ENCODE measurements at regions not wholly inside any gene's neighbourhood (a gene's known extent, or its start where the extent isn't known, plus 50 kb on each side); places are given as distances from the start of the nearest gene placed in this dataset.

GRCh38 chr5:73373814-73374510 is 74.6 kb downstream of the FOXD1 start:
- H3K4me3 Mint-ChIP-seq = no peak overlapping the region

GRCh38 chr5:73370640-73371583 is 77.7 kb downstream of the FOXD1 start:
- no peak overlapping the region for H3K27ac Mint-ChIP-seq
- peaks cover 2% of the 10 kb centered on the region for H3K27me3 Mint-ChIP-seq (ENCODE audit: insufficient read depth, low read depth, poor library complexity)
- Histone ChIP-seq H3F3A (replicated peaks; ENCODE audit: low read depth) (0 out of 2 replicates have a peak, but pooled peaks cover 3% of the 10 kb centered on the region), H3K4me3 (no peak overlapping the region), H3K79me2 (replicated peaks; ENCODE audit: insufficient read depth) (no peaks in the 10 kb centered on the region), H3K4me2 (no peak overlapping the region), H2AFZ (0 out of 2 replicates have a peak overlapping the region, but pooled peaks have one; percentile 72), H4K20me1 (replicated peaks; ENCODE audit: insufficient read depth) (no peaks in the 10 kb centered on the region), H3K36me3 (ENCODE audit: insufficient read depth) (no peaks in the 10 kb centered on the region), H3K27ac (ENCODE audit: low read depth) (no peak overlapping the region), H3K27me3 (ENCODE audit: insufficient read depth) (peaks cover 6% of the 10 kb centered on the region; the same call in 1 of the 2 replicates), H3K4me1 (ENCODE audit: insufficient read depth) (no peaks in the 10 kb centered on the region; the same call in none of the 2 replicates), H3K9me2 (ENCODE audit: insufficient read depth) (no peaks in the 10 kb centered on the region; the same call in none of the 2 replicates)
- TF ChIP-seq ZNF114 (CRISPR knock-in tag; IDR thresholded peaks at IDR 0.05) = no peak
- no peak for TF ChIP-seq CREB1 (CRISPR knock-in tag; IDR thresholded peaks at IDR 0.05; ENCODE audit: low read depth)
- no peak for TF ChIP-seq ZNF331 (CRISPR knock-in tag; IDR thresholded peaks at IDR 0.05; ENCODE audit: low read depth)
- no peak for TF ChIP-seq JUNB (IDR thresholded peaks at IDR 0.05; ENCODE audit: unreplicated experiment)
- TF ChIP-seq ETS1 (IDR thresholded peaks at IDR 0.05) = no peak
- ATAC-seq (no peak), DNase-seq (ENCODE audit: low spot score) (no peak)
- H3K4me1 Mint-ChIP-seq = peaks cover 7% of the 10 kb centered on the region; the same call in 2 of the 3 replicates
- no peaks in the 10 kb centered on the region for H3K9me3 Mint-ChIP-seq
- H3K4me3 Mint-ChIP-seq = no peak overlapping the region
- H3K36me3 Mint-ChIP-seq (ENCODE audit: low read depth) = no peaks in the 10 kb centered on the region

More at GRCh38 chr5:73373814-73374510, 74.6 kb downstream of the FOXD1 start:
- Mint-ChIP-seq H3K27ac (no peak overlapping the region), H3K9me3 (no peaks in the 10 kb centered on the region), H3K27me3 (ENCODE audit: insufficient read depth, low read depth, poor library complexity) (peaks cover 24% of the 10 kb centered on the region), H3K36me3 (ENCODE audit: low read depth) (no peaks in the 10 kb centered on the region), H3K4me1 (peaks cover 15% of the 10 kb centered on the region; the same call in 2 of the 3 replicates)
- Histone ChIP-seq H3K9me2 (ENCODE audit: insufficient read depth) (no peaks in the 10 kb centered on the region; the same call in 1 of the 2 replicates), H3K27ac (ENCODE audit: low read depth) (no peak overlapping the region), H3K4me1 (ENCODE audit: insufficient read depth) (peaks cover 10% of the 10 kb centered on the region), H3K4me2 (no peak overlapping the region), H3K79me2 (replicated peaks; ENCODE audit: insufficient read depth) (no peaks in the 10 kb centered on the region), H2AFZ (no peak overlapping the region), H3K36me3 (ENCODE audit: insufficient read depth) (no peaks in the 10 kb centered on the region), H3K4me3 (no peak overlapping the region), H3K27me3 (ENCODE audit: insufficient read depth) (peaks cover 36% of the 10 kb centered on the region), H3F3A (replicated peaks; ENCODE audit: low read depth) (0 out of 2 replicates have a peak, but pooled peaks cover 3% of the 10 kb centered on the region), H4K20me1 (replicated peaks; ENCODE audit: insufficient read depth) (no peaks in the 10 kb centered on the region)
- no peak for DNase-seq (ENCODE audit: low spot score)
- TF ChIP-seq NANOG (IDR thresholded peaks at IDR 0.05; ENCODE audit: borderline replicate concordance) = no peak
- ATAC-seq = no peak

- Histone ChIP-seq H4K20me1 (replicated peaks; ENCODE audit: insufficient read depth) (no peaks in the 10 kb centered on the region), H2AFZ (no peak overlapping the region), H3K9me2 (ENCODE audit: insufficient read depth) (no peaks in the 10 kb centered on the region; the same call in none of the 2 replicates), H3F3A (replicated peaks; ENCODE audit: low read depth) (0 out of 2 replicates have a peak, but pooled peaks cover 3% of the 10 kb centered on the region), H3K4me3 (no peak overlapping the region), H3K79me2 (replicated peaks; ENCODE audit: insufficient read depth) (no peaks in the 10 kb centered on the region), H3K36me3 (ENCODE audit: insufficient read depth) (no peaks in the 10 kb centered on the region), H3K27ac (ENCODE audit: low read depth) (no peak overlapping the region), H3K4me2 (no peak overlapping the region), H3K4me1 (ENCODE audit: insufficient read depth) (no peaks in the 10 kb centered on the region; the same call in none of the 2 replicates), H3K27me3 (ENCODE audit: insufficient read depth) (no peaks in the 10 kb centered on the region; the same call in 1 of the 2 replicates)
- no peaks in the 10 kb centered on the region for H3K9me3 Mint-ChIP-seq
- no peak for DNase-seq (ENCODE audit: low spot score)
- no peak overlapping the region for H3K27ac Mint-ChIP-seq
- H3K36me3 Mint-ChIP-seq (ENCODE audit: low read depth) = no peaks in the 10 kb centered on the region
- H3K4me3 Mint-ChIP-seq = no peak overlapping the region
- H3K27me3 Mint-ChIP-seq (ENCODE audit: insufficient read depth, low read depth, poor library complexity) = peaks cover 2% of the 10 kb centered on the region
- no peak for ATAC-seq
- H3K4me1 Mint-ChIP-seq = peaks cover 9% of the 10 kb centered on the region
- TF ChIP-seq ZNF114 (CRISPR knock-in tag; IDR thresholded peaks at IDR 0.05) = no peak
- TF ChIP-seq STAT1 (IDR thresholded peaks at IDR 0.05; ENCODE audit: unreplicated experiment) = no peak
Observed at GRCh38 chr5:73370095-73370494, 78.5 kb downstream of the FOXD1 start.
